ENCODE measurements at regions not wholly inside any gene's neighbourhood (a gene's known extent, or its start where the extent isn't known, plus 50 kb on each side); places are given as distances from the start of the nearest gene placed in this dataset.
"Not testable (repeated sequence)": the region's sequence is repeated elsewhere in the genome, so short reads cannot be mapped to it uniquely, and the experiment has no call there.

DNA sequence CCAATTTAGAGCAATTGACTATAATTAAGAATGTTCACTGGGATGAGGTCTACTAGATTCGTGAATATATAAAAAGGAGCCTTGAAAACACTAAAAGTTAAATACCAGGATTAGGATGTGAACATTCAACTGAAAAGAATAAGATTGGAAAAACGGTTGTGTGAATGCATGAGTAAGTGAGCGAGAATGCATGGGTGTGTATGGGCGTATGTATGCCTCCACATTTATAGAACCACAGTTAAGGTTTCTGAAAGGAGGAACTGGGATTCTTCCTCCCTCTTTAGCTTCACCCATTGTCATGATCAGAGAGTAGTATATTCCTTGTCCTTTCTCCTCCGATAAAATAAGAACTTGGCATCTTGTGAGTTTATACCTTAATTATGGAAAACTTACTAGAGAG lies 151.1 kb upstream of the UBE2E3 start:
- DNase-seq: no peak

DNA sequence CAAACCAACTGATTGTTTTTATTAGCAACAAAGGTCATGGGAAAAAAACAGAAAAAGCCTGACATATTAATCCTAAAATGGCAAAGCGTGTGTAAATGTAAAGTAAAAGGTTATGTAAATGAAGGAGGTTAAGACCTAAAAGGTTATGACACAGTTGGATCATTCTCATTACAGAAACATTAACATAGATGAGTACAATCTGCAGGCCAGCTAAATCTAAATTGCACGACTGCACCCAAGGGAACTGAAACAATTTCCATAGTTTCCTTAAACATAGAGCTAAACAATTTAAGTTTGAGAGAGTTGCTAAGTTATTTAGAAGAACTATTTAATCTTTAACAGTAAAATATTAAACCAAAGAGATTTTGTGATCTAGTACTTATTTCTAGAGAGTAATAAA lies 151.6 kb upstream of the UBE2E3 start:
- no peak for DNase-seq

DNA sequence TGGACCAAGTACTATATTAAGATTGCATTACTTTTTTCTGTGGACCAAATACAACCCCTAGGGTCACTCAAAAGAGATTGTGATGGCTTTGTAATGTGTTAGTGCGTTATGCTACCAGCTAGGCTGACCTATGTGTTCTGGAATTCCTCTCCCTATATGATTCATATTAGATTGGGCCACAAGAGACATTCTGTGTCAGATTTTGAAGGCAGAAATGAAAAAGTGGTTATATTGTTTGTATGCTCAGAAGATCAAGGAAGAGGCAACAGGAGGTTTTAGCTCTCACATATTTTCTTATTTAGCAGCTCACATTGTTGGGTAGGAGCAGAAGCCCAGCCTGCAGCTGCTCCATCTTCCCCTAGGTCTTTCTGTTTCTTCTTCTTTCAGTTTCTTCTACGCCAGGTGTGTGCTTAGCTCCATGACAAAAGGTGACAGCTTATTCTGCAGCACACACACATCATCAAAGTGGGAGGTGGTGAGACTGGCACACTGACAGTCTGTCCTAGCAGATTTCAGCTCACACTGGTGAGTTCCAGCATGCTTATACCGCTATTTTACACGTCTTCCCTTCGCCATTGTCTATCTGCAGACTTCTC lies 156.8 kb upstream of the UBE2E3 start:
- no peak for DNase-seq

DNA sequence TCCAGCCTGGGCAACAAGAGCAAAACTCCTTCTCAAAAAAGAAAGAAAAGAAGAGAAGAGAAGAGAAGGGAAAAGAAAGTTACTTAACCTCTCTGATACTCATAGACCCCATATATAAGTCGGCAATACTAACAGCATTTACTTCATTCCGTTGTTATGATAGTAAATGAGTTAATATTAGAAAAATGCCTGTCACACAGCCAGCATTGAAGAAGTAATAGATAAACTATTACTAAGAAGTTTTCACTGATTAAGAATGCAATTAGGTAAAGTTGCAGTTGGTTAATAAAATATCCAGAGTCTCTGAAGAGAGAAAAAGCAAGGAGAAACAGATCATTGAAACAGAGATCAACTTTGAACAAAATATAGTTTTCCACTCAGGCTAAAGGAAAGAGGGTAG lies 161.3 kb upstream of the UBE2E3 start:
- no peak for DNase-seq

DNA sequence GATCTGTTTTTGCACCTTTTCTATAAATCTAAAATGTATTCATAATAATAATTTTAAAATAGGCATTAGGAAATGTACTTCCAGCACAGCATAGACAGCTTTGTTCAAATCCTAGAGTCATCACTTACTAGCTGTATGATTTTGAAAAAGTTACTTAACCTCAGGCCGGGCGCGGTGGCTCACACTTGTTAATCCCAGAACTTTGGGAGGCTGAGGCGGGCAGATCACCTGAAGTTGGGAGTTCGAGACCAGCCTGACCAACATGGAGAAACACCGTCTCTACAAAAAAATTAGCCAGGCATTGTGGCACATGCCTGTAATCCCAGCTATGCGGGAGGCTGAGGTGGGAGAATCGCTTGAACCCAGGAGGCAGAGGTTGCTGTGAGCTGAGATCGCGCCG lies 161.7 kb upstream of the UBE2E3 start:
- DNase-seq: not testable (repeated sequence)

DNA sequence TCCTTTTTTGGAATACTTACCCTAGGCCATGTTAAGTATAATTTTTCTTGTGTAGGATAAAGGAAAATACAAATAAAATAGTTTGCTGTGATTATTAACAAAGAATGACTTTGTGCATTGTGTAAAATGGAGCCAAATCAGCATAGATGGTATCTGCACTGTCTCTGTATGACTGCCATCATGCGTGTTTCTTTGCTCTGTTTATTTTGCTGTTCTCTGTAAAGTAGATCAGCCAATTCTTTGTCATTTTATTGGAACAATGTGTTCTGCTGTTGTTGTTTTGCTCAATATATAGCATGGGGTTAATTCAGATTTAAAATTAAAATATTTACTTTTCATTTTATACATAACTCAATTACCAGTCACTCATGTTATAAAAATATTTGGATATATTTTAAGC lies 181.3 kb upstream of the UBE2E3 start:
- no peak for DNase-seq

DNA sequence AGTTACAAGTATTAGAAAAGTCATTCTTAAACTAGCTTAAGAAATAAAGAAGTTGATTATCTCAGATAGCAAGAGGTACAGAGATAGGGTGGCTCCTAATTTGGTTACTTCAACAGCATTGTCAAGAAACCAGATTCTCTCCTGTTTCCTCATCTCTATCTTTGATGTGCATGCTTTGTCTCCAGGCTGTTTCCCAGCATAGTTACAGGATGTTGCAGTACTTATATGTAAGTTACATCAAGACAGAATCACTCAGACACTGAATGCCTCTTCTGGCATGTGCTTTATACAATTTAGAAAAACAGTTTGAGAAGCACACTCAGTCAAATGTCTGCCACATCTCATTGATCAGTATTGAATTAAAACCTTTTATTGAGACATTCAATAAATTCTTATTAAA lies 189.5 kb upstream of the UBE2E3 start:
- no peak for DNase-seq

DNA sequence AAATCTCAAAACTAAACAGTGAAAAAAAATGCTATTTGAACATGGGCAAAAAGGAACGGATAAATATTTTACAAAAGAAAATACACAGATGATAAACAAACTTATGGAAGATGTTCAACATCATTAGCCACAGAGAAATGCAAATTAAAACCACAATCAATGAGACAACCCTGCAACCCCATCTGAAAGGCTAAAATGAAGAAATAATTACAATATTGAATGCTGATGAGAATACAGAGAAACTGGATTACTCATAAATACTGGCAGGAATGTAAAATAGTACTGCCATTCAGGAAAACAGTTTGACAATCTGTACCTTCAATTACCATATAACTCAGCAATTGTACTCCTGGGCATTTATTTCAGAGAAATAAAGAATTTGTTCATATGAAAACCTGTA lies 193.1 kb upstream of the UBE2E3 start:
- DNase-seq: no peak

DNA sequence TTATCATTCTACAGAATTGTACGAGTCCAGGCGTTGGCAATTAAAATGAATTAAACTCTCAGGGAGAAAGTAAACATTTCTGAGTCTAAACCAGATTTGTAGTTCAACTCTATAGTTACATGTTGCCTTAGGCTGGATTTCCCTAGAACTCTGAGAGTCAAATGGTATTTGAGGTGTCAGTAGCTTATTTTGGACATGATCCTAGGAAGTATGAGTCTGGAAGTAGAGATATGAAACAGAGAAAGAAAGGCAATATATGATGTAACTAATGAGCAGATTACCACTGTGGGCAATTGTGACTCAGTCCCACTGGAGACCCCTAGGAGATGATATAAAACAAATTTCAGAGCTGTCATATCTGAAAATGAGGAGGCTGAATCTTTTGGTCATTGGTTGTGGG lies 199.1 kb upstream of the UBE2E3 start:
- DNase-seq: no peak

DNA sequence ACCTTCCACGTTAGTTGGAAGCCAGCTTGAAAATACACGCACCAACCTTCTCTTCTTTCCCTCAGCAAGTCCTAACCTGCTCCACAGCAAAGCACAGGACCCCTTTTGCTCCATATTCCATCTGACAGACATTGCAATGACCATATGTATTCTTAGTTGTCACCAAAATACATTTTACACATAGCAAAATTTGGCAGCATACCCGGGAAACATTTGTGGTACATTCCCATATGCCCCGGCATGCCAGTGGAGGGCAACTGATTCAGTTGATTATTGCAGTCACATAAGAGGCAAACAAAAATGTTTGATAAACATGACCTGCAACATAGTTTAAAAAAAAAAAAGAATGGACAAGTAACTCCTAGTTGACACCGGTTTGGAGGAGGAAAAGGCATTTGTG lies 202.1 kb upstream of the UBE2E3 start:
- DNase-seq: no peak

DNA sequence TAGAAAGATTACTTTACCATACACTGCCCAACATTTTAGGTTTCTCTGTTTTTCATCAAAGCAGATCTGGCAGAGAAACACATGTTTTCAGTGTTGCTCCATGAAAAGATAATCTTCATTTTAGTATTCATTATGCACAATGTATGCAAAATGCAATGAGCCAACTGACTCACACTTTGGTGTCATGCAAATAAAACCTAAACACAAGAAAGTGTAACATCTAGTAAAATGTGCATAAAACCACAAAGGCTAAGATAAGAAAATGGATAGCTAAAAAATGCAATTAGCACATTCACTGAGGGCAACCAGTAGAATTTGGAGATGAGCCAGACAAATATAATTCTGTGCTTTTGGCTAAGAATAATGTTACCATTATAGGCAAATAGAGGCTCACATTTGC lies 203.5 kb upstream of the UBE2E3 start:
- DNase-seq: no peak

DNA sequence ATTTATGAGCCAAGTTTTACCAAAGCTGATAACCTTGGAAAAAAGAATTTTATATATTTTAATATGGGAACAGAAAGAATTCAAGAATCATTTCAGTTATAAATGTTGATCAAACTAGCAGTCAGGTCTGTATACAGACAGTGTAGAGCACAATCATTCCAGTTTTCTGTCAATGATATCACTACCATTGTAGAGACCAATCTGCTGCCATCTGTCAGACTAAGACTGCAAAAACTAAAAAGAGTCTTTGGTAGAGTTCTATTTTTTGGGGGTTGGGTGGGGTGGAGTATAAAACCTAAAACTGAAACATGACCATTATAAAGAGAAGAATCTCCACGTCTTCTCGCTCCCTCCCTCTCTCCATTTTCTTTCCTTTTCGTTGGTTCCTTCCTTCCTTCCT lies 204.7 kb upstream of the UBE2E3 start:
- DNase-seq: no peak

DNA sequence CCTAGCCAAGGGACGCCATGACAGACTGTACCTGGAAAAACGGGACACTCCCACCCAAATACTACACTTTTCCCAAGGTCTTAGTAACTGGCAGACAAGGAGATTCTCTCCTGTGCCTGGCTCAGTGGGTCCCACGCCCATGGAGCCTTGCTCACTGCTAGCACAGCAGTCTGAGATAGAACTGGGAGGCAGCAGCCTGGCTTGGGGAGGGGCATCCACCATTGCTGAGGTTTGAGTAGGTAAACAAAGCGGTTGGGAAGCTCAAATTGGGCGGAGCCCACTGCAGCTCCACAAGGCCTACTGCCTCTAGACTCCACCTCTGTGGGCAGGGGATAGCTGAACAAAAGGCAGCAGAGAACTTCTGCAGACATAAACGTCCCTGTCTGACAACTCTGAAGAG lies 215.1 kb upstream of the UBE2E3 start:
- not testable (repeated sequence) for DNase-seq

DNA sequence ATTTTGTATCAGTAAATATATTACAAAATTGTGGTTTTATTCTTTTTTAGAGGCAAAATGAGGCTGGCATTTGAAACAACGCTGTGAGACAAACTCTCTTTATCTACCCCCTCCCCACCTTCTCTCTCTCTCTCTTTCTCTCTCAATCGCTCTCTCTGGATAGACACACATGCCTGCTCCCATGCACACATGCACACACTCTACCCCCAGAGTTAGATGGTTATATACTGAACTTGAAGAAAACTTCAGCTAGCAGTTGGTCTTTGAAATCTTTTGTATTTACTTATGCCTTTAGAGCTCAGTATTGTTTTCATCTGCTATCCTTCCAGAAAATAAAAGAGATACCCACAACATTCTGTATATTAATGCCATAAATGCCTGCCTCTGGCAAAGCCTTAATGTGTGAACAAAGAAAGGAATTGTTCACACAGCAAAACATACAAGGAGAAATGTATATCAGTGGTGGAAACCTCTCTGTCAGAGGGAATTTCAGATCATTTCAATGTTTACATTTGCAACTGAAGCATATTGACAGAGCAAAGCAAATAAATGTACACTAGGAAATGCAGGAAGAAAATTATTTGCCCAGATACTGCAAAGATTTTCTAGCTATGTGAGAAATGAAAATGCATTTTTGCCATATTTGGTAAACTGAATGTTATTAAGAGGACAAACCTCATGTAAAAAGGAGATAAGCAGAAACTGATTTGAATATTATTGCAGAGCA lies 217.0 kb upstream of the UBE2E3 start:
- DNase-seq: no peak

DNA sequence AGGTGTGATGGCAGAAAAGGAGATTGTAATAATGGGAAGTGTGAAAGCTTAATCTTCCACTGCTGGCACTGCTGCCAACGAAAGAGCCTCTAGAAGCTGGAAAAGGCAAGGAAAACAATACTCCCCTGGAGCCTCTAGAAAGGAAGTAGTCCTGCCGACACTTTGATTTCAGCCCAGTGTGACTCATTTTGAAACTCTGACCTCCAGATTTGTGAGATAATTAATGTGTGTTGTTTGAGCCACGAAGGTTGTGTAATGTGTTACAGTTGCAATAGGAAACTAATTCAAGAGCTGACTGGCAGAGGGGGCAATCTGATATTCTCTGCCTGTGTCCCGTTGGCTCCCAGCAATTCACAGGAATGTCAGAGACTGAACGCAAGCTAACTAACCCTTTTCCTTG lies 219.2 kb upstream of the UBE2E3 start:
- DNase-seq: no peak

DNA sequence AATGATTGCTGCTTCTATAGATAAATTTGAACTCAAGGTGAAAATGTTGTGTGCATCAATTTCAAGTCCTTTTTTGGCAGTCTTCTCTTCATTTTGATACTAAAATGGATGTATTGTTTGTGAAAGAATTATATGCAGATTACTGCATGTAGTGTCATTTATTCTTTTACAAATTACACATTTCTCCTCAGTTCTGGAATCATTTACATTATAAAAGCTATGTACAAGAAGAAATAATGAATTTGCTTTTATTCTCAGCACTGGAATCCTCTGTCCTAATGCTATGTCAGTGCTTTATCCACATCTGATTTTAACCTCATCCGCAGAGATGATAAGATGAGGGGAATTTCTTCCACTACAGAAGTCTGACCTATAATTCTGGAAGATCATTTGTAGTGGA lies 220.8 kb upstream of the UBE2E3 start:
- no peak for DNase-seq

DNA sequence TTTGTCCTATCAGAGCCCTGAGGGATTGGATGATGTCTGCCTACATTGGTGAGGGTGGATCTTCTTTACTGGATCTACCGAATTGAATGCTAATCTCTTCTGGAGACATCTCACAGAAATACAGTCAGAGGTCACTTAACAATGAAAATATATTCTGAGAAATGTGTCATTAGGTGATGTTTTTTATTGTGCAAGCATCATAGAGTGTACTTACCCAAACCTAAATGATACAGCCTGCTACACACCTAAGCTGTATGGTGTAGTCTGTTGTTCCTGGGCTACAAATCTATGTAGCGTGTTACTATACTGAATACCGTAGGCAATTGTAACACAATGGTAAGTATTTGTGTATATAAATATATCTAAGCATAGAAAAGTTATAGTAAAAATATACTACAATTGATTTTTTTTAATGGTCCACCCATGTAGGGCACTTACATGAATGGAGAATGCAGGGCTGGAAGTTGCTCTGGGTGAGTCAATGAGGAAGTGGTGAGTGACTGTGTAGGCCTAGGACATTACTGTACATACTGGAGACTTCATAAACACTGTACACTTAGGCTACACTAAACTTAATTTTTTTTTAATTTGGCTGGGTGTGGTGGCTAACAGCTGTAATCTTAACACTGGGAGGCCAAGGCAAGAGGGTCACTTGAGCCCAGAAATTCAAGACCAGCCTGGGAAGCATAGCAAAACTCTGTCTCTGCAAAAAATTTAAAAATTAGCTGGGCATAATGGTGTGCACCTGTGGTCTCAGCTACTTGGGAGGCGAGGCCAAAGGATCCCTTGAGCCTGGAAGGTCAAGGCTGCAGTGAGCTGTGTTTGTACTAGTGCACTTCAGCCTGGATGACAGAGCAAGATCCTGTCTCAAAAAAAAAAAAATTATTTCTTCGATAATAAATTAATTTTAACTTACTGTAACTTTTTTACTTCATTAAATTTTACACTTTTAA lies 226.3 kb upstream of the UBE2E3 start:
- no peak for DNase-seq

DNA sequence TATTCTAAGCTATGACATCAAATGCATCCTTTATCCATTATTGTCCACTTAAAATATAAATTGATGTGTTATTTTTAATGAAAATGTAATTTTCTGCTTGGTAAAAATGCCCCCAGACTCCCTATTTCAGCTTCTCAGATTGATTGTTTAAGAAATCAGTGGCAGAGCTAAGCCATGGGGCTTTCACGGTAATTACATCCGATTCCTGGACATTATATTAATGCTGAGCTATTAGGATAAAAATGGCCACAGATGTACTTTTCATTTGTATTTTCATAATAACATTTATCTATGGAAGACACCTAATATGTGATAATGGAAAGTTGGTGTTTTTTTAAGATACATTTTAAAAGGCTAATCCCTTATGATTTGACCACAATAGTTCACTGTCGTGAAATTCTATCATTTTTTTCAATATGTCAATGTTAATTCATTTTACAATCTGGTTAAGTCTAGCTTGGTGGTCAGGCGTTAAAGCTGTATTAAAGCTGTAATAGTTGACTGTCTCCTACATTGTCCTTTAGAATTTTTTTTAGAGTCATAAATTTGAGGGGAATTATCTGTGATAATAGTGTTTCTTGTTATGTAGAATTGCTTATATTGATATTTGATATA lies 229.0 kb upstream of the UBE2E3 start:
- DNase-seq: no peak

DNA sequence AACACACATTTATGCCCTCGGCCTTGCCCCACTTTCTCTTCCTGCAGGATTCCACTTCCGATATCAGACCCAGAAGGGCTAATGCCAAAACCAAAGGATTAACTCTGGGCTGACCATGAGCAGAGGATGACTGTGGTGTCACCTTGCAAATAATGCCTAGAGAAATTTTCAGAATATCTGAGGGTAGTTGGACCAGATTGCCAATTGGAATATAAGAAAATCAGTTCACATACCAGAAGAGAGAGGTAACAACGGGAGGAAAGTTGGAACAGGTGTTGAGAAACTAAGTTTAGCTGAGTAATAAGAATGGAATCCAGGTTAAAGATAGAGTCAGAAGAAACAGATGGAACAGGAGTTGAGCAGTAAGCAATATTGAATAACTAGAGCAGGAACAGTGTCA lies 232.7 kb upstream of the UBE2E3 start:
- DNase-seq: no peak

DNA sequence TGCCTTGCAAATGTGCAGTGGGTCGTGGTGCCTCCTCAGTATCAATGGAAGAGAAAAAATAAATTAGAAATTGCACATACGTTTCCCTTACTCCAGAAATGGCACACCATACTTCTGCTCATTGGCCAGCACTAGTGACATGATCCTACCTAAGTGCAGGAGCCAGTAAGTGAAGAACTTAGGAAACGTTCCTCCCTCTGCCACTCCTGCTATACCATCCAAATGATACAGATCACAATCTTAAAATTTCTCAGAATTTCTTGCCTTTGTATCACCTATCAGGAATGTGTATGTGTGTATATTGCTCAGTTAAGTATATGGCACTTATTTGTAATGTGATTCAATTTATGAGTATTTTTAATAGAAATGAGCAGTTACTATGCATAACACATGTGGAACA lies 237.0 kb upstream of the UBE2E3 start:
- no peak for DNase-seq

DNA sequence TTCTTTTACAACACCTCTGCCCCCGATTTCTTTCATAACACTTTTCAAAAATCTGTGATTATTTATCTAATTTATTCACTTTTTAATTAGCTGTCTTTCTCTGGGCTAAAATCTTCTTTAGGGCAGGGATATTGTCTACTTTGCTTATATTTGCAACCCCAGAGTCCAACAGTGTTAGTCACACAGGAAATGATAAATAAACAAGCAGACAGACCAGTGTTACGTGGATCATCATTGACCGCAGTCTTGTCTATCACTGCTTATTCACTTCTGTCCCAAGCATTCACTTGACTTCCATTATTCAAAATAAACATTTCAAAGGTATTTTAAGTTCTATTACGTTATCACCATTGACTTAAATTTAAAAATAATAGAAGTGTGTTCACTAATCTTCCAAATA lies 237.6 kb upstream of the UBE2E3 start:
- DNase-seq: no peak

DNA sequence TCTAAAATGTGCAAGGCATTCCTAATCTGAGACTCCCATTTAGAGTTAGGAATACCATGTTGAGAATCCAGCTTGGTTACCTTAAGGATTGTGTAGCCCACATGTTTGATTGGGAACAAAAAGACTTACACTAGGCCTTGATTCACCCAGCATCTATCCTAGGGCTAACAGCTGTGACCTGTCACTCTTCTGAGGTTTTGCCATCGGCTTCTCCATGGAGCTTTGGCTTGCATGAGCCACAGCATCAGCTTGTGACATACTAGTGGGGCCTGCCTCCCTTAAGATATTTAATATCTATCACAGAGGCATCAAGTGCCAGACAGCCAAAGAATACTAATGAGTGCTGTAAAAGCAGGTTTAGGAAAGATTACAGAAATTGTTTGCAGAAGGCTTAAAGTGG lies 241.3 kb upstream of the UBE2E3 start:
- DNase-seq: no peak

DNA sequence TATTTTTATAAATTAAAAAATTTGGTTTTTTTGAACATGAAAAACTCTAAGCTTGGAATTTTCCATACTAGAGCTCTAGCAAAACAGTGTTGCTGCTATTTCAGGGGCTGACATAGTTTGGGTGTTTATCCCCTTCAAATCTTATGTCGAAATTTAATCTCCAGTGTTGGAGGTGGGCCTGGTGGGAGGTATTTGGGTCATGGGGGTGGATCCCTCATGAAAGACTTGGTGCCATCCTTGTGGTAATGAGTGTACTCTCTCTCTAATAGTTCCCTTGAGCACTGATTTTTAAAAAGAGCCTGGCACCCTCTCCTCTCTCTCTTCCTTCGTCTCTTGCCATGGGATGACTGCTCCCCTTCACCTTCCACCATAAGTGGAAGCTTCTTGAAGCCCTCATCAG lies 244.6 kb upstream of the UBE2E3 start:
- DNase-seq: no peak

DNA sequence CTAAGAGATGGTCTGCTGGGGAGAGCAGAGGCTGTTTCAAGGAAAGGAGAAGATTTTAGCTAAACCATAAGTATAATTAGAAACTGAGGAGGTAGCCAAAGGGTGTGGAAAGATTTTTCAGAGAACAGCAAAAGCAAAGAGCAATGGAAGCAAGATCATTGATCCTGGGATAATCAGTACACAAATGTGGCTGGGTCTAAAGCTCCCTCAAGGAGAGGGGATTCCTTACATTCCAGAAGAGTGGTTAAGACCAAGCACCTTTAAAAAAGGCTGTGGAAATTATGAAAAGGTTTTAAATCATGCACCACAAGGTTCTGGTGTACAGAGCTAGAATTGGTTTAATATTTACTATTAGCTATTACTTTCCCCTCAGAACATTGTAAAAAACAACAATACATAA lies 246.0 kb upstream of the UBE2E3 start:
- no peak for DNase-seq

Data from NCI-H2029 treated with DMSO at 0.1 percent for 48 hours (cell line).